ENCODE measurements at regions not wholly inside any gene's neighbourhood (a gene's known extent, or its start where the extent isn't known, plus 50 kb on each side); places are given as distances from the start of the nearest gene placed in this dataset.
"Not testable (repeated sequence)": the region's sequence is repeated elsewhere in the genome, so short reads cannot be mapped to it uniquely, and the experiment has no call there.

GRCh38 chr15:39414201-39414600, 166.7 kb upstream of the THBS1 start:
- no peak for DNase-seq

- DNase-seq = no peak
Observed at GRCh38 chr15:39415634-39416033, 165.2 kb upstream of the THBS1 start.

DNA sequence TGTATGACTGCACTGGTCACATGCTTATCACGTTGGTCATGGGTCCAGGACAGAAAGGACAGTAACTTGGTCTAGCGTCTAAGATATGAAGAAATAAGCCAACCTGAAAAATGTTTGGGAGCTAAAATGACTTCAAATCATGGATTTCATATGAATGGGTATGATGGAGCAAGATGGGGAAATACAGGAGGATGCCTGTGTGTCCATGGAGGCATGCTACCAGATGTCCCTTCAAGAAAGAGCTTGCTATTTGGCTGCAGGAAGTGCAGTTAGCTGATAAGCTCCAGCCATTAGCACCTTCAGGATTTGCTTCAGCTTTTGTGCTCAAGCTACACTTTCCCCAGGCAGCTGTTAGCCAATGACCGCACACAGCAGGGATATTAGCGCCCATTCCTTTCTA, 164.6 kb upstream of the THBS1 start:
- no peak for DNase-seq

GRCh38 chr15:39417366-39418134, 163.3 kb upstream of the THBS1 start:
- no peak for DNase-seq

GRCh38 chr15:39419651-39420050, 161.2 kb upstream of the THBS1 start:
- no peak for DNase-seq

DNA sequence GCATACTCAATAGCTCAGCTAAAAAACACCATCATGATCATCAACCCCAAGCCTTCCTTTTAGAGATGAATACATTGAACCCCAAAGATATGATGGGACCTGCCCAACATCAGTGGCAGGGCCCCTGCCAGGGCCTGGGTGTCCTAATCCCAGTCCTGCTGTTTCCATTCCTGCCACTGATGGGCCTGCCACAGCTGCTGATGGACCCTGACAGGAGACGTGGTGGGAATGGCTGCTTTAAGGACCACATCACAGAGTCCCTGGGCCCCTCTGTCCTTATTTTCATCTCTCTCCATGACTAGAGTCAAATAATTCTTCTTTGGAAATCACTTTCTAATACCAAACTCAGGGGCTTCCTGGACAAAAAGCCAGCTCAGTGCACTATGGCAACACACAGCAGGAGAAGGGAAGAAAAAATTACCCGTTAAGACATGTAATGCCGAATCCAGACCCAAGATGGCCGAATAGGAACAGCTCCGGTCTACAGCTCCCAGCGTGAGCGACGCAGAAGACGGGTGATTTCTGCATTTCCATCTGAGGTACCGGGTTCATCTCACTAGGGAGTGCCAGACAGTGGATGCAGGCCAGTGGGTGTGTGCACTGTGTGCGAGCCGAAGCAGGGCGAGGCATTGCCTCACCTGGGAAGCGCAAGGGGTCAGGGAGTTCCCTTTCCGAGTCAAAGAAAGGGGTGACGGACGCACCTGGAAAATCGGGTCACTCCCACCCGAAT, 160.6 kb upstream of the THBS1 start:
- not testable (repeated sequence) for DNase-seq

DNA sequence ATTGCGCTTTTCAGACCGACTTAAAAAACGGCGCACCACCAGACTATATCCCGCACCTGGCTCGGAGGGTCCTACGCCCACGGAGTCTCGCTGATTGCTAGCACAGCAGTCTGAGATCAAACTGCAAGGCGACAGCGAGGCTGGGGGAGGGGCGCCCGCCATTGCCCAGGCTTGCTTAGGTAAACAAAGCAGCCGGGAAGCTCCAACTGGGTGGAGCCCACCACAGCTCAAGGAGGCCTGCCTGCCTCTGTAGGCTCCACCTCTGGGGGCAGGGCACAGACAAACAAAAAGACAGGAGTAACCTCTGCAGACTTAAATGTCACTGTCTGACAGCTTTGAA, 160.1 kb upstream of the THBS1 start:
- not testable (repeated sequence) for DNase-seq

- no peak for DNase-seq
Observed at GRCh38 chr15:39426552-39427532, 154.0 kb upstream of the THBS1 start.

DNA sequence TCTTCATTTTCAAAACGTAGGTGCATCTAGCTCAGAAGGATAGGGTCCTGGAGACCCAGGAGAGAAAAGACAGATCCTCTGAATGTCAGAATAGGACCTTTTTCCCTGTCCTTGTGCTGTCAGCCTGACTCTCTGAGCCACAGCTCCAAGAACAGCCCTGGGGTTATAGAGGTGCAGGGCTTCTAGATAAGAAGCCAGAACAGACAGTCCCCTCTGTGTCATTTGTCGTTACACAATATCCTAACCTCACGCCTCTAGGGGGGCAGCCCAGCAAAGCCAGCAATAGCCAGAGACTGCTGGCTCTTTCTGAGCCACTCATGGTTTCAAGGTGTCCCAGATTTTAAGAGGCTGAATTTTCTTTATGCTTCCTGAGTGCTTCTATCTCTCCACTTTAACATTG, 153.2 kb upstream of the THBS1 start:
- DNase-seq = no peak

- DNase-seq = no peak
Observed at GRCh38 chr15:39429898-39430357, 151.0 kb upstream of the THBS1 start.

GRCh38 chr15:39430389-39430788, 150.5 kb upstream of the THBS1 start:
- no peak for DNase-seq

DNA sequence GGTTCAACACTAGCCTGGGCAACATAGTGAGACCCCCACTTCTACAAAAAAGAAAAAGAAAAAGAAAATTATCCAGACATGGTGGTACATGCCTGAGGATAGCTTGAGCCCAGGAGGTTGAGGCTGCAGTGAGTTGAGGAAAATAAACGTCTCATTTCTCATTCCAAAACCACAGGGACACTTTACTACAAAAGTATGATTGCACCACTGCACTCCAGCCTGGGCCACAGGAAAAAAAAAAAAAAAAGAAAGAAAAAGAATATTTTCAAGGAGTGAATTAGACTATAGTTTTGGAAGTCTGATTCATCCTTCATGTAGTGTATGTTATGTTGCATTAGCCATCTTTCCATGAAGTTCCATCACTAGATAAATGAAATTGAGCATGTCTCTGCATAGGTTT, 149.5 kb upstream of the THBS1 start:
- no peak for DNase-seq

DNA sequence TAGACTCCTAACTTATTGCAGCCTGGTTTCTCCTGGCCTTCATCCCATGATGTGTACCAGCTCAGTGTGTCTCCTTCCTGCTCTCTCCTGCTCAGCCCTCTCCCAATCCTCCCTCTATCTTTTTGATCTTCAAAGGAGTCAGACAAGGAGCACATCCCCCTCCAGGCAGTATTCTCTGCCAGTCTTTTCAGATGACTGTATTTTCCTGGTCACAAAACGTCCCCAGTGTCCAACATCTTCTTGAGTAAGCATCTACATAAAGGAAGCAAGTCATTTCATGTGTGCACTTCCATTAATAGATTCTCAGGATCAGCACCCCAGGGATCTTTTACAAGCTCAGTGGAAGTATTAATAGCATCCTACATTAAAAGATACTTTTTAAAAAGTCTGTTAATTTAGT, 148.9 kb upstream of the THBS1 start:
- no peak for DNase-seq

- DNase-seq = no peak
Observed at GRCh38 chr15:39432912-39433348, 147.9 kb upstream of the THBS1 start.

DNA sequence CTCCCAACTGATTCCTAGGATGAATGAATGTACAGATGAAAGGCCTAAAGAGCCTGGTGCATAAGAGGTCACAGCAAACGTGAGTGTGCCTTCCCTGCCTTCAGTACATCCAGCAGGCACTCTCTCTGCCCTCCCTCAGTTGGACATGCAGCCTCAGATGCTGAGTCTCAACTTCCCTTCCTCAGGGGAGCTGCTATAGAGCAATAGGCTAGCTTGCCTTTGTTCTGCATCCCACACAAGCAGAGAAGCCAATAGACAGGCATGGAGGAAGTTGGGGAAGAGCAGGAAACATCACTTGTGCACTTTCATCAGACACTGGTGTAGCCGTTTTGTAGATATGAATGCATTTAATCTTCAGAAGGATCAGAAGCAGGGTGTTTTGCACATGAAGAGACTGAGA, 147.5 kb upstream of the THBS1 start:
- DNase-seq = no peak

GRCh38 chr15:39434163-39434562, 146.7 kb upstream of the THBS1 start:
- DNase-seq = no peak

- DNase-seq = no peak
Observed at GRCh38 chr15:39434751-39435238, 146.1 kb upstream of the THBS1 start.

DNA sequence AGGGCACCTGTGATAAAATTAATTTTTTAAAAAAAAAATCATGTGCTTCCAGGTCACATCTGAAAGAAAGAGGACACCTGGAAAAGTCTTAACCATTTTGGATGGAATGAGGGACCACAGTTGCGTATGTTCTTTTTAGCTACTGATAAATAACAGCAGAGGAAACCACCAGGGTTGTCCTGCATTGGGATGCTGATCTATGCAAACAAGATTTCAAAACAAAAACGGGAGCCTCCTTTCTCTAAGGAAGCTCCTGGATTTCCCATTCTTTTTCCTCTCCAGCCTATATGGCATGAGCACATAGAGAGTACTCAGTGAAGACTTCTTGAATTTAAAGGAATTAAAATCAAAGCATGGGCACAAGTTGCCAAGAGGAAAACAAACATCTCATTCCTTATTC, 145.6 kb upstream of the THBS1 start:
- DNase-seq = no peak

DNA sequence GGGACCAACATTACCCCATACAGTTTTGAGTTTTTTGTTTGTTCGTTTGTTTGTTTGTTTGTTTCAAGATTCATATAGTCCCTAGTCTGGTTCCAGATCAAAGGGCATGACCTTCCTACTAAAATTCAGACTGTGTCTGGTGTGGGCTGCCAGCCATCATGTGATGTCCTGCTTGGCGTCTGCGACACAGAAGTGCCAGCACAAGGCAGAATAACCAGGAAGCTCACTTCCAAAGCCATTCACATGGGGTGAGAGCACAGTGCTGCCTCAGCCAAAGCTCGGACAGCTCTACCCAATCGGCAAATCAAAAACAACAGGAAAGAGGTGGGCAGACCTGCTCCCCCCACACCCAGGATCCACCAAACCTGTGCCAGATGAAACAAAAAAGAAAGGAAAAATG, 142.6 kb upstream of the THBS1 start:
- no peak for DNase-seq

- DNase-seq = no peak
Observed at GRCh38 chr15:39438799-39439592, 141.9 kb upstream of the THBS1 start.

DNA sequence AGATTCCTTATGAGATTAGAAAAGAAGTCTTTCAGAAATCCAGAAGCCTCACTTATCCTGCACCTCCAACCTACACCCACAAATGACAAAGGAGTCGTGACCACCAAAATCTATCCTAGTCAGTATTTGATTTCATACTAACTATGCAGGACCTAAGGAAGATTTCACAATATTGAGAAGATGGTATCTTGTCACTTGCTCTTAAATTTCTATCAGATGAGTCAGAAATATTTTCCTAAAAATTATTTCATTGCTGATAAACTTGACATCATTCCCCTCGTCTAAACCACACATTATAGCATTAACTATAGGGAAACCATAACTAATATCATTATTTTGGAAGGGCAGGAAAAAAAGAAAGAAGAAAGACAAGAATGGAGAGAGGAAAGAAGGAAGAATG, 138.0 kb upstream of the THBS1 start:
- no peak for DNase-seq

- DNase-seq = no peak
Observed at GRCh38 chr15:39443659-39444219, 137.1 kb upstream of the THBS1 start.
